ENCODE measurements at regions not wholly inside any gene's neighbourhood (a gene's known extent, or its start where the extent isn't known, plus 50 kb on each side); places are given as distances from the start of the nearest gene placed in this dataset.

- Histone ChIP-seq H3K9me3 (no peaks in the 10 kb centered on the region), H3K27me3 (no peaks in the 10 kb centered on the region), H3K4me3 (no peak overlapping the region), H3K36me3 (no peaks in the 10 kb centered on the region), H3K27ac (no peak overlapping the region), H3K4me1 (no peaks in the 10 kb centered on the region)
- no peak for DNase-seq (ENCODE audit: low spot score)
- TF ChIP-seq CTCF (IDR thresholded peaks at IDR 0.05): no peak
Observed at GRCh38 chr5:173835131-173835530, 53.0 kb upstream of the CPEB4 start.

DNA sequence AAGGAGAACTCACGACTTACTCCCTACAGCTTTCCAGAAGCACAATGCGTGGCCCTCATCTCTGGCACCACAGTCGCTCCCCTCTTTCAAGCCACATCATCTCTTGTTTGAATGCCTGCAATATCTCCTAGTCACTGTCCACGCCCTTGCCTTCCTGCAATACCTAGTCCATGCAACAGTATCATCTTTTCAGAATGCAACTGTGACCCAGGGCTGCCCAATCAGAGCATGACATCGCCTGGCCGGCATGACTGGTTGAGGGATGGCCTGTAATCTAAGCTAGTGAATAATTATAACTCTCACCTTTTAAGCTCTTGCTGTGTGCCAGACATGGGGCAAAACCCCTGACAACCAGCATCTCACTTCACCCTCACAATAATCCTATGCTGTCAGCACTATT lies 52.5 kb upstream of the CPEB4 start:
- DNase-seq (ENCODE audit: low spot score): no peak
- Histone ChIP-seq H3K9me3 (no peaks in the 10 kb centered on the region), H3K27me3 (no peaks in the 10 kb centered on the region), H3K4me3 (no peak overlapping the region), H3K4me1 (no peaks in the 10 kb centered on the region), H3K36me3 (no peaks in the 10 kb centered on the region), H3K27ac (no peak overlapping the region)
- no peak for TF ChIP-seq CTCF (IDR thresholded peaks at IDR 0.05)

DNA sequence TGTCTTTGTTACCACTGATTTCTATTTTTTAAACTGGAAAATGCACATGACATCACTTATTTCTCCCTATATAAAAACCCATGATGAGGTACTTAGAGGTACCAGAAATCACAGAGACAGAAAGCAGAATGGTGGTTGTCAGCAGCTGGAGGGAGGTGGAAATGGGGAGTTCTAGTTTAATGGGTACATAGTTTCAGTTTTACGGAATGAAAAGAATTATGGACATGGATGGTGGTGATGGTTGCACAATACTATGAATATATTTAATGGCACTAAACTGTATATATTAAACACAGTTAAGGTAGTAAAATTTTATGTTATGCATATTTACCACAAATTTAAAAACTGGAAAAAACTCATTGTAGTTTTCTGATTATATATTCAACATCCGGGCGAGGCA lies 50.5 kb upstream of the CPEB4 start:
- Histone ChIP-seq H3K4me1 (no peaks in the 10 kb centered on the region), H3K27ac (no peak overlapping the region), H3K27me3 (no peaks in the 10 kb centered on the region), H3K9me3 (no peaks in the 10 kb centered on the region), H3K4me3 (no peak overlapping the region), H3K36me3 (no peaks in the 10 kb centered on the region)
- no peak for DNase-seq (ENCODE audit: low spot score)
- TF ChIP-seq CTCF (IDR thresholded peaks at IDR 0.05): no peak

Measured in right atrium auricular region (tissue), 2 donors.